ENCODE measurements at regions not wholly inside any gene's neighbourhood (a gene's known extent, or its start where the extent isn't known, plus 50 kb on each side); places are given as distances from the start of the nearest gene placed in this dataset.

DNA sequence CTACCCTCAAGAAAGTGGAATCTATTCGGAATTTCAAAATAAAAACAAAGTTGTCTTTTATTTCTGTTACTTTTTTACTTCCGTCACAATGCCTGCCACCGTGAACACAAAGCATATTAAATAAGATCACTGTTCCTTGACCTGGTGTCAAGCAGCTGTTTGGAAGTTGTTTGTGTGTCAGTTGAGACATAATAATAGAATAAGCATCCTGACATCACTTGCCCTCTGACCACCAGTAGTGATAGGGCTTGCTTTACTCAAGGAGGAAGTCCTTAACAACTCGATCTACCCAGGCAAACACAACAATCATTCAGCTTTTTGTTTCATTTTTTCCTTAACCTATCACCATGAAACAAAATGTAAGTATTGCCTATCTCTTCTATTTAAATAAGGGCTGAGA lies 454.4 kb upstream of the RASGRP1 start:
- H3K4me1 Mint-ChIP-seq (ENCODE audit: unreplicated experiment): no peaks in the 10 kb centered on the region
- peaks cover 2% of the 10 kb centered on the region for H3K27me3 Mint-ChIP-seq
- DNase-seq (ENCODE audit: extremely low spot score, unreplicated experiment): no peak
- no peaks in the 10 kb centered on the region for H3K36me3 Mint-ChIP-seq
- H3K4me3 Mint-ChIP-seq: no peak overlapping the region
- no peaks in the 10 kb centered on the region for H3K9me3 Mint-ChIP-seq
- TF ChIP-seq CTCF (conservative IDR thresholded peaks at IDR 0.05): no peak
- no peak overlapping the region for H3K27ac Mint-ChIP-seq

DNA sequence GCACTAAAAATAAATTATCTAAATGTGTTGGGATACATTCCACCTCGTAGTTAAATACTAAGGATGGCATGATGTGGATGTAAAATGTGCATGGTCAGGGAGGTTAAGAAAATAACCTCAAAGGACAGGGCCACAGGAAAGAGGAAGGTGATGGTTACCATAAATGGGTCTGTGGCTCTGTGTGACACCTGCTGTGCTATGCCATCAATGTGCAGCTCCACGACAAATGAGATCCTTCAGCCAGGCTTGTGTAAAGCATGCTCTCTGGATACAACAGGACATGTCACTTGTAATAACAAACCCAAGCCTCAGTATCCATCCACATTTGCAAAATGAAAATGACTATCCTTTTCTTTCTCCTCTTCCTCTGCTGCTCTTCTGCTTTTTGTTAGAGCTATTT lies 456.7 kb upstream of the RASGRP1 start:
- Mint-ChIP-seq H3K27ac (no peak overlapping the region), H3K9me3 (no peaks in the 10 kb centered on the region), H3K4me3 (no peak overlapping the region), H3K36me3 (no peaks in the 10 kb centered on the region), H3K27me3 (peaks cover 2% of the 10 kb centered on the region), H3K4me1 (ENCODE audit: unreplicated experiment) (no peaks in the 10 kb centered on the region)
- no peak for DNase-seq (ENCODE audit: extremely low spot score, unreplicated experiment)
- no peak for TF ChIP-seq CTCF (conservative IDR thresholded peaks at IDR 0.05)

GRCh38 chr15:39022532-39023305 lies 458.1 kb upstream of the RASGRP1 start:
- H3K9me3 Mint-ChIP-seq: no peaks in the 10 kb centered on the region
- H3K27me3 Mint-ChIP-seq: peaks cover 2% of the 10 kb centered on the region
- no peak overlapping the region for H3K4me3 Mint-ChIP-seq
- TF ChIP-seq CTCF (conservative IDR thresholded peaks at IDR 0.05): no peak
- no peak for DNase-seq (ENCODE audit: extremely low spot score, unreplicated experiment)
- no peaks in the 10 kb centered on the region for H3K36me3 Mint-ChIP-seq
- H3K4me1 Mint-ChIP-seq (ENCODE audit: unreplicated experiment): no peaks in the 10 kb centered on the region
- no peak overlapping the region for H3K27ac Mint-ChIP-seq

- H3K27me3 Mint-ChIP-seq: peaks cover 8% of the 10 kb centered on the region
- no peak overlapping the region for H3K4me3 Mint-ChIP-seq
- no peaks in the 10 kb centered on the region for H3K9me3 Mint-ChIP-seq
- DNase-seq (ENCODE audit: extremely low spot score, unreplicated experiment): no peak
- H3K36me3 Mint-ChIP-seq: no peaks in the 10 kb centered on the region
- no peaks in the 10 kb centered on the region for H3K4me1 Mint-ChIP-seq (ENCODE audit: unreplicated experiment)
- no peak overlapping the region for H3K27ac Mint-ChIP-seq
- TF ChIP-seq CTCF (conservative IDR thresholded peaks at IDR 0.05): no peak
Measured at GRCh38 chr15:39025321-39025720, 460.7 kb upstream of the RASGRP1 start.

- H3K4me1 Mint-ChIP-seq (ENCODE audit: unreplicated experiment): no peaks in the 10 kb centered on the region
- DNase-seq (ENCODE audit: extremely low spot score, unreplicated experiment): no peak
- H3K27ac Mint-ChIP-seq: no peak overlapping the region
- no peak for TF ChIP-seq CTCF (conservative IDR thresholded peaks at IDR 0.05)
- no peaks in the 10 kb centered on the region for H3K9me3 Mint-ChIP-seq
- H3K27me3 Mint-ChIP-seq: peaks cover 8% of the 10 kb centered on the region
- H3K36me3 Mint-ChIP-seq: no peaks in the 10 kb centered on the region
- H3K4me3 Mint-ChIP-seq: no peak overlapping the region
Measured at GRCh38 chr15:39025881-39026280, 461.3 kb upstream of the RASGRP1 start.
